GM12878 (cell line): ENCODE measurements at regions not wholly inside any gene's neighbourhood (a gene's known extent, or its start where the extent isn't known, plus 50 kb on each side); places are given as distances from the start of the nearest gene placed in this dataset.

Source experiments
- TF ChIP-seq, protein P1 (sequence below): IDR thresholded peaks from 2 replicates; pipeline ENCODE4 v1.6.1; 2012; ENCODE audit warnings: low read depth, low read length, improper control_type of control experiment
- TF ChIP-seq, protein P2 (sequence below): IDR thresholded peaks from 2 replicates; pipeline ENCODE4 v1.6.1; 2011; ENCODE audit warnings: low read depth, low read length, improper control_type of control experiment, borderline replicate concordance

DNA sequence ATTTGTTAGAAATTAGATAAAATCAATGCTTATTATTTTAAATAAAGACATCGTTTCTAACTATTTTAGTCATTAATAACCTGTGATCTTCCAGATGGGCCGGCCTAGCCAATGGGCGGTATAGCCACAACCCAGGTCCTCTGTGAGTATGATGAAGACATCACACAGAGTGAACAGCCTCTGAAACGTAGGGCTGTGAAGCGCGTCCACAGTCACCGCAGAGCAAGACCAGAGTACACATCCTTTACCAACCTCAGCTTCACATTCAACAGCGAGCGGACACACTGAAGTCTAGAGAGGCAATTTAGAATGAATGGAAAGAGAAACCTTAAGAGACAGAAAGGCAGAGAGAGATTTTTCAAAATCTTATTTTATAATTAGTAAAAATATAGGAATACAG, 125.0 kb upstream of the RPS6KA2 start:
- TF ChIP-seq, protein P1, sequence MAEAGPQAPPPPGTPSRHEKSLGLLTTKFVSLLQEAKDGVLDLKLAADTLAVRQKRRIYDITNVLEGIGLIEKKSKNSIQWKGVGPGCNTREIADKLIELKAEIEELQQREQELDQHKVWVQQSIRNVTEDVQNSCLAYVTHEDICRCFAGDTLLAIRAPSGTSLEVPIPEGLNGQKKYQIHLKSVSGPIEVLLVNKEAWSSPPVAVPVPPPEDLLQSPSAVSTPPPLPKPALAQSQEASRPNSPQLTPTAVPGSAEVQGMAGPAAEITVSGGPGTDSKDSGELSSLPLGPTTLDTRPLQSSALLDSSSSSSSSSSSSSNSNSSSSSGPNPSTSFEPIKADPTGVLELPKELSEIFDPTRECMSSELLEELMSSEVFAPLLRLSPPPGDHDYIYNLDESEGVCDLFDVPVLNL: no peak
- TF ChIP-seq, protein P2, sequence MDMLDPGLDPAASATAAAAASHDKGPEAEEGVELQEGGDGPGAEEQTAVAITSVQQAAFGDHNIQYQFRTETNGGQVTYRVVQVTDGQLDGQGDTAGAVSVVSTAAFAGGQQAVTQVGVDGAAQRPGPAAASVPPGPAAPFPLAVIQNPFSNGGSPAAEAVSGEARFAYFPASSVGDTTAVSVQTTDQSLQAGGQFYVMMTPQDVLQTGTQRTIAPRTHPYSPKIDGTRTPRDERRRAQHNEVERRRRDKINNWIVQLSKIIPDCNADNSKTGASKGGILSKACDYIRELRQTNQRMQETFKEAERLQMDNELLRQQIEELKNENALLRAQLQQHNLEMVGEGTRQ: no peak
